Calu3 (cell line): ENCODE measurements at regions not wholly inside any gene's neighbourhood (a gene's known extent, or its start where the extent isn't known, plus 50 kb on each side); places are given as distances from the start of the nearest gene placed in this dataset.

Source experiments
- BruUV-seq: library from RNA; stranded (reverse); fragments of 400-500 nt; replicated peaks from 2 replicates; lab custom pipeline; 2021; lab: Mats Ljungman, UMichigan
- CTCF ChIA-PET: fragments of 300-600 bp; sonication (Branson Sonifier 250); formaldehyde crosslinking; loops from one replicate; lab custom pipeline; 2022; ENCODE audit warnings: antibody characterized with exemption; lab: Charles Lee
- DNase-seq: peaks from one replicate; pipeline ENCODE4 v3.0.0; 2022
- H3K27ac Mint-ChIP-seq: one replicate; pipeline ENCODE4 v1.8.0; 2022; ENCODE audit warnings: mixed read lengths; ENCODE audit not compliant: unreplicated experiment
- H3K27me3 Mint-ChIP-seq: one replicate; pipeline ENCODE4 v1.8.0; 2022; ENCODE audit warnings: mixed read lengths; ENCODE audit not compliant: unreplicated experiment
- H3K36me3 Mint-ChIP-seq: one replicate; pipeline ENCODE4 v1.8.0; 2022; ENCODE audit warnings: mild to moderate bottlenecking, moderate library complexity, mixed read lengths; ENCODE audit not compliant: insufficient read depth, unreplicated experiment
- H3K4me1 Mint-ChIP-seq: one replicate; pipeline ENCODE4 v1.8.0; 2022; ENCODE audit warnings: mild to moderate bottlenecking, low read depth, mixed read lengths; ENCODE audit not compliant: unreplicated experiment
- H3K4me3 Mint-ChIP-seq: one replicate; pipeline ENCODE4 v1.8.0; 2022; ENCODE audit warnings: mild to moderate bottlenecking, low read depth, moderate library complexity, mixed read lengths; ENCODE audit not compliant: unreplicated experiment
- H3K9me3 Mint-ChIP-seq: one replicate; pipeline ENCODE4 v1.8.0; 2022; ENCODE audit warnings: low read depth, mixed read lengths; ENCODE audit not compliant: unreplicated experiment
- CTCF ChIP-seq: fragments of 200-600 bp; IDR thresholded peaks from one replicate; pipeline ENCODE4 v1.8.0; 2022; ENCODE audit warnings: antibody characterized with exemption; ENCODE audit not compliant: unreplicated experiment
- intact Hi-C: fragments of 100-400 bp; cut with micrococcal nuclease; formaldehyde crosslinking; loops from one replicate; pipeline ENCODE4 v1.10.0; 2022; ENCODE audit not compliant: unreplicated experiment

- CTCF ChIA-PET = interaction anchor here (0.6 kb wide), 1 partner anchor 1527 kb away, joined by 3 read pairs; no protein-coding TSS in a partner anchor
These were observed 60.9 kb upstream of the LINGO1 start for GRCh38 chr15:77693576-77693975.

GRCh38 chr15:77692614-77693013 lies 59.9 kb upstream of the LINGO1 start:
- Mint-ChIP-seq H3K4me3 (no peak overlapping the region), H3K4me1 (no peaks in the 10 kb centered on the region), H3K27ac (no peak overlapping the region), H3K9me3 (no peaks in the 10 kb centered on the region), H3K36me3 (no peaks in the 10 kb centered on the region), H3K27me3 (peaks cover 100% of the 10 kb centered on the region)
- no peak for TF ChIP-seq CTCF
- no TSS peak for BruUV-seq
- DNase-seq = no peak
- CTCF ChIA-PET = no interaction called here
- intact Hi-C loops = no loop called here

More at GRCh38 chr15:77693576-77693975, 60.9 kb upstream of the LINGO1 start:
- BruUV-seq = no TSS peak
- H3K4me3 Mint-ChIP-seq = no peak overlapping the region
- intact Hi-C loops = no loop called here
- no peaks in the 10 kb centered on the region for H3K36me3 Mint-ChIP-seq
- H3K9me3 Mint-ChIP-seq = no peaks in the 10 kb centered on the region
- H3K4me1 Mint-ChIP-seq = no peaks in the 10 kb centered on the region
- no peak for TF ChIP-seq CTCF
- no peak overlapping the region for H3K27ac Mint-ChIP-seq
- DNase-seq = no peak
- H3K27me3 Mint-ChIP-seq = peaks cover 100% of the 10 kb centered on the region

GRCh38 chr15:77691607-77692006 lies 58.9 kb upstream of the LINGO1 start:
- H3K27ac Mint-ChIP-seq = no peak overlapping the region
- no peaks in the 10 kb centered on the region for H3K36me3 Mint-ChIP-seq
- no TSS peak for BruUV-seq
- no peaks in the 10 kb centered on the region for H3K4me1 Mint-ChIP-seq
- no peak for DNase-seq
- CTCF ChIA-PET = no interaction called here
- H3K27me3 Mint-ChIP-seq = peaks cover 100% of the 10 kb centered on the region
- H3K4me3 Mint-ChIP-seq = no peak overlapping the region
- TF ChIP-seq CTCF = no peak
- H3K9me3 Mint-ChIP-seq = no peaks in the 10 kb centered on the region
- intact Hi-C loops = no loop called here

- Mint-ChIP-seq H3K27me3 (peaks cover 89% of the 10 kb centered on the region), H3K9me3 (no peaks in the 10 kb centered on the region), H3K36me3 (no peaks in the 10 kb centered on the region), H3K27ac (no peak overlapping the region), H3K4me3 (no peak overlapping the region), H3K4me1 (no peaks in the 10 kb centered on the region)
- BruUV-seq = no TSS peak
- CTCF ChIA-PET = no interaction called here
- no peak for TF ChIP-seq CTCF
- intact Hi-C loops = no loop called here
- no peak for DNase-seq
These were observed 57.1 kb upstream of the LINGO1 start for GRCh38 chr15:77689821-77690220.
